Vagina (tissue), 2 donors: ENCODE measurements at regions not wholly inside any gene's neighbourhood (a gene's known extent, or its start where the extent isn't known, plus 50 kb on each side); places are given as distances from the start of the nearest gene placed in this dataset.

Experiments
- DNase-seq, 2 donors: peaks; one replicate each; pipeline ENCODE4 v3.0.0-alpha.2; 2017; ENCODE audit errors: extremely low spot score in 2 of 2
- H3K27ac ChIP-seq: fragments of 200-600 bp; sonication (generic); one replicate; pipeline ENCODE4 v1.5.1; 2019
- H3K27me3 ChIP-seq: fragments of 200-600 bp; sonication (generic); one replicate; pipeline ENCODE4 v1.5.1; 2019
- H3K36me3 ChIP-seq, 2 donors: fragments of 200-600 bp; sonication (generic); one replicate each; pipeline ENCODE4 v1.5.1; 2017 to 2019
- H3K4me1 ChIP-seq: fragments of 200-600 bp; sonication (generic); one replicate; pipeline ENCODE4 v1.5.1; 2019
- H3K4me3 ChIP-seq, 2 donors: fragments of 200-600 bp; sonication (generic); 1 replicate in 1 of 2; 2 replicates in 1 of 2; pipeline ENCODE4 v1.5.1; 2016 to 2019
- H3K9me3 ChIP-seq: fragments of 200-600 bp; sonication (generic); one replicate; pipeline ENCODE4 v1.5.1; 2019
- CTCF ChIP-seq, 3 experiments: fragments of 450-650 bp in 2 of 3; fragments of 200-600 bp in 1 of 3; sonication (generic) in 1 of 3; IDR thresholded peaks; one replicate each; pipeline ENCODE4 v1.5.1; 2017 to 2019; ENCODE audit warnings: antibody characterized with exemption in 3 of 3, mild to moderate bottlenecking in 2 of 3, moderate library complexity in 2 of 3
- POLR2A ChIP-seq, 2 donors: fragments of 450-650 bp; IDR thresholded peaks; one replicate each; pipeline ENCODE4 v1.6.1; 2017; ENCODE audit warnings: antibody characterized with exemption in 2 of 2, mild to moderate bottlenecking in 2 of 2, moderate library complexity in 2 of 2
- POLR2AphosphoS5 ChIP-seq, 2 donors: sonication (generic); formaldehyde crosslinking; IDR thresholded peaks; one replicate each; pipeline ENCODE4 v1.9.0; 2017; ENCODE audit warnings: antibody characterized with exemption in 2 of 2, mild to moderate bottlenecking in 2 of 2, low read depth in 1 of 2; ENCODE audit not compliant: insufficient read depth in 1 of 2
- intact Hi-C: fragments of 100-400 bp; cut with DNase I; formaldehyde crosslinking; loops from one replicate; pipeline ENCODE4 v1.15.1; 2023

- no peak for DNase-seq
- Histone ChIP-seq H3K9me3 (no peaks in the 10 kb centered on the region), H3K27me3 (no peaks in the 10 kb centered on the region), H3K36me3 (no peaks in the 10 kb centered on the region), H3K27ac (no peak overlapping the region), H3K4me1 (no peaks in the 10 kb centered on the region), H3K4me3 (no peak overlapping the region)
- TF ChIP-seq POLR2A (IDR thresholded peaks at IDR 0.05) (no peak), CTCF (IDR thresholded peaks at IDR 0.05) (no peak), POLR2AphosphoS5 (IDR thresholded peaks at IDR 0.05; ENCODE audit: insufficient read depth in 1 of 2, low read depth in 1 of 2) (no peak)
- intact Hi-C loops: no loop called here
These were observed 280.3 kb upstream of the ATP5MC3 start for GRCh38 chr2:175461839-175462238.

GRCh38 chr2:175457895-175458448 lies 276.5 kb upstream of the ATP5MC3 start:
- H3K9me3 ChIP-seq: no peaks in the 10 kb centered on the region
- no peak for DNase-seq

GRCh38 chr2:175454953-175455389 lies 273.5 kb upstream of the ATP5MC3 start:
- no peaks in the 10 kb centered on the region for H3K4me1 ChIP-seq
- H3K4me3 ChIP-seq: no peak overlapping the region
- H3K36me3 ChIP-seq: no peaks in the 10 kb centered on the region
- no peak overlapping the region for H3K27ac ChIP-seq
- H3K9me3 ChIP-seq: no peaks in the 10 kb centered on the region
- no peak for DNase-seq
- no peaks in the 10 kb centered on the region for H3K27me3 ChIP-seq
- intact Hi-C loops: no loop called here
- TF ChIP-seq POLR2AphosphoS5 (IDR thresholded peaks at IDR 0.05; ENCODE audit: insufficient read depth in 1 of 2, low read depth in 1 of 2): no peak

More at GRCh38 chr2:175457895-175458448, 276.5 kb upstream of the ATP5MC3 start:
- no peaks in the 10 kb centered on the region for H3K4me1 ChIP-seq
- intact Hi-C loops: no loop called here
- H3K4me3 ChIP-seq: no peak overlapping the region
- H3K27me3 ChIP-seq: no peaks in the 10 kb centered on the region
- no peaks in the 10 kb centered on the region for H3K36me3 ChIP-seq
- TF ChIP-seq POLR2AphosphoS5 (IDR thresholded peaks at IDR 0.05; ENCODE audit: insufficient read depth in 1 of 2, low read depth in 1 of 2) (no peak), CTCF (IDR thresholded peaks at IDR 0.05) (no peak), POLR2A (IDR thresholded peaks at IDR 0.05) (no peak)
- no peak overlapping the region for H3K27ac ChIP-seq

- intact Hi-C loops: no loop called here
- TF ChIP-seq POLR2AphosphoS5 (IDR thresholded peaks at IDR 0.05; ENCODE audit: insufficient read depth in 1 of 2, low read depth in 1 of 2): no peak
- no peak for TF ChIP-seq CTCF (IDR thresholded peaks at IDR 0.05)
- no peak for TF ChIP-seq POLR2A (IDR thresholded peaks at IDR 0.05)
- Histone ChIP-seq H3K27me3 (no peaks in the 10 kb centered on the region), H3K27ac (no peak overlapping the region), H3K4me1 (no peaks in the 10 kb centered on the region), H3K9me3 (no peaks in the 10 kb centered on the region), H3K4me3 (no peak overlapping the region), H3K36me3 (no peaks in the 10 kb centered on the region)
- no peak for DNase-seq
These were observed 268.7 kb upstream of the ATP5MC3 start for GRCh38 chr2:175450029-175450760.

GRCh38 chr2:175449616-175450015 lies 268.1 kb upstream of the ATP5MC3 start:
- no peak for TF ChIP-seq POLR2AphosphoS5 (IDR thresholded peaks at IDR 0.05; ENCODE audit: insufficient read depth in 1 of 2, low read depth in 1 of 2)
- TF ChIP-seq CTCF (IDR thresholded peaks at IDR 0.05): no peak
- TF ChIP-seq POLR2A (IDR thresholded peaks at IDR 0.05): no peak
- Histone ChIP-seq H3K27me3 (no peaks in the 10 kb centered on the region), H3K4me3 (no peak overlapping the region), H3K27ac (no peak overlapping the region), H3K4me1 (no peaks in the 10 kb centered on the region), H3K36me3 (no peaks in the 10 kb centered on the region), H3K9me3 (no peaks in the 10 kb centered on the region)
- intact Hi-C loops: no loop called here
- DNase-seq: no peak
